GM21381 (cell line): ENCODE measurements at regions not wholly inside any gene's neighbourhood (a gene's known extent, or its start where the extent isn't known, plus 50 kb on each side); places are given as distances from the start of the nearest gene placed in this dataset.

Source experiments
- ATAC-seq: cut with Tn5 transposase; IDR thresholded peaks from one replicate; pipeline ENCODE4 v1.9.1; 2021; ENCODE audit warnings: mild to moderate bottlenecking, moderate library complexity; ENCODE audit not compliant: unreplicated experiment

DNA sequence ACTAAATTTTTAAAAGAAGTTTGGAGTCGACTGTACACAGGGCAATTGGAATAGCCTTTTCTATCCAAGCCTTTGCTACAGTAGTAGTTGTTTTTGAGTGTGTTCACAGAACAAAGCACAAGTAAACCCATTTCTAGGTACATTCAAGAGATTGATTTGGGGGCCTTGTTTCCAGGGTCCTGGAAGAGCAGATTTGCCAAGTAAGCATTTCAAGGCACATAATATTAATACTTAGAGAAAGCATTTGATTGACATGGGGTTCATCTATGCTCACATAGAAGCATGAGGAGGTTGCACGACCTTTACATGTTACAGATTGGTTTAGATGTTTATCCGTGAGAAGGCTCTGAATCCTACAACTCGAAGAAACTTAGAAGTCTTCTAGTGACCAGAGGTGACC lies 324.1 kb downstream of the MYCN start:
- no peak for ATAC-seq

DNA sequence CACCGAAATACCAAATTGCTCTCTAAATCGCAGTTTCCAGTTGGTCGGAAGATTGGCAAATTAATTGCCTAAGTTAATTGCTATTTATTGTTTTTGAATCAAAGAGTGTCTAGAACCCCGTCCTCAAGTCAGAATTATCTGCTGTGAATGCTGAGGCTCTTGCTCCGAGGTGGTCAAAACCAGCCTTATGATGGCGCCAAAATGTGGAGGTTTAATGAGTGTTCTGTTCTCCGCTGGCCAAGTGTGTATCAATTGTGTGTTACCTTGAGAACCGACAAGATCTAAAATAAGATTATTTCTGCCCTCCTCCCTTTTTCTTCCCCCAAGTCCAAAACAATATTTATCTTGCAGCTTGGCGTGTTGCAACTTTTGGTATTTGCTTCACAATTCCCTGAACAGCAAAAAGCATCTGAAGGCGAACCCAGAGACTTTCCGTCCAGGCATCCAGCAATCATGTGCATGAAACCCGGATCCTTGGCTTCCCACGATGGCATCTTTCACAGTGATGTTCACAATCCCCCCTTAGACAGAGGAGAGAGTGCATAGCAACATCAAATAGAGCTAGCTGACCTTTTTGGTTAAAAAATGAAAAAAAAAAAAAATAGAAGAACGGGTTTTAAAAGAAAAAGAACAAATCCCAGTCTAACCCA lies 323.0 kb downstream of the MYCN start:
- ATAC-seq: no peak

DNA sequence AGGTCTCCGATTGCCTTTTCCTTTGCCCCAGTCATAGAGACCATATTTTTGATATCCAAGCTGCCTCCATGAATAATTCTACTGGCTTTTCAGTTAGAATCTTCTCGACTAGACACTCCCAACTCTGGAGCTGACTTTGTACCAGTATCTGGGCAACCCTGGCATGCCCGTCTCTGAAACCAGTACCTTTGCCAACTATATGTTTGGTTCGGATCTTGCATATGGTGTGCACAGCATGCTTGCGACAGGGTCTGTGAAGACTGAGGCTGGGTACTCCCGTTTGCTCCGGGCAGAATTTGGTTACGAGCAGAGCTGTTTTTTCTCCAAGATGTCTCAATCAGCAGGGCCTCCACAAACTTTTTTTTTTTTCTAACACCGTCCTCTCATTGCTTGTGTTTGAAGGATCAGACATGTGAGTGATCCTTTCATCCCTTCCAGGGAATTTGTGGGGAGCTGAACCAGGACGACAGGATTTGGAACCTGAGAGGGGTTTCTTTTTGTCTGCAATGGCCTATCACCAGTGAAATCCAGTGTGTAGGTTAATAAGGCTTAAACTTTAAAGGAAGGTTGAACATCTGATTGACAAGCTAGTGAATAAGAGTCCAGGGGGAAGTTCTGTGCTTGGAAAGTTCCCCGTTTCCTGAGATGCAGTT lies 322.3 kb downstream of the MYCN start:
- ATAC-seq: no peak

DNA sequence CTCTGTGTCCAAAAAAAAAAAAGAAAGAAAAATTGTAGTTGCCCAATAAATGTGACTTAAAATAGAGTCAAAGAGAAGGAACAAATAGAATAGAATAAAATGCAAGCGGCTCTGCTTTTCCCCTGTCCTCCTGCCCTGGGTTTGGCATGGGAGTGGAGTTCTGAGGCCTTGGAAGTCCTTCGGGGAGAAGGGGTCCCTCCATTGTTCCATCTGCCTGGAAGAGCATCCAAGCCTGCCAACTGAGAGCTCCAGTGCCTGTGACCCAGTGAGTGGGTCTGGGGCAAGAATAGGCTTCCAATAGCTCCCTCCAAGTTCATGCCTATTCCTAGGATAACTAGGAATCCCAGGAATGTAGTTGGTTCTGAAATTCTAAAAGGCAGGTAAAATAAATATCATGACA lies 321.4 kb downstream of the MYCN start:
- ATAC-seq: no peak

DNA sequence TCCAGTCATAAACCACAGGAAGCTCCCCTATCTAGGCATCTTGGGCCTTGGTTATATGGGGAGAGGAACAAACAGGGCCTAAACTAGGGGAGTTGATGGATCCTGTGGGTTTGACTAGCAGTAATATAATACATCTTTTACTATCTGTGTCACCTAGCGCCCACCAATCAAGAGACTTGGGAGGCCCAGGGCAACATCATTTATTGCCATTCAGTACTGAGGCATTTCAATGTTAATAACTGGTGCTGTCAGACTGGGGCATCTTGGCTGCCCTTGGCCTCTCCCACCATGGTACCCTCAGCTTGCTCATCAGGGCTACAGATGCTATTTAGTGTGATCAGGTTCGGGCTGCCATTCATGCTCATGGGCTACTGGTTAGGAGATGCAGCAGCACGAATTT lies 320.7 kb downstream of the MYCN start:
- no peak for ATAC-seq

DNA sequence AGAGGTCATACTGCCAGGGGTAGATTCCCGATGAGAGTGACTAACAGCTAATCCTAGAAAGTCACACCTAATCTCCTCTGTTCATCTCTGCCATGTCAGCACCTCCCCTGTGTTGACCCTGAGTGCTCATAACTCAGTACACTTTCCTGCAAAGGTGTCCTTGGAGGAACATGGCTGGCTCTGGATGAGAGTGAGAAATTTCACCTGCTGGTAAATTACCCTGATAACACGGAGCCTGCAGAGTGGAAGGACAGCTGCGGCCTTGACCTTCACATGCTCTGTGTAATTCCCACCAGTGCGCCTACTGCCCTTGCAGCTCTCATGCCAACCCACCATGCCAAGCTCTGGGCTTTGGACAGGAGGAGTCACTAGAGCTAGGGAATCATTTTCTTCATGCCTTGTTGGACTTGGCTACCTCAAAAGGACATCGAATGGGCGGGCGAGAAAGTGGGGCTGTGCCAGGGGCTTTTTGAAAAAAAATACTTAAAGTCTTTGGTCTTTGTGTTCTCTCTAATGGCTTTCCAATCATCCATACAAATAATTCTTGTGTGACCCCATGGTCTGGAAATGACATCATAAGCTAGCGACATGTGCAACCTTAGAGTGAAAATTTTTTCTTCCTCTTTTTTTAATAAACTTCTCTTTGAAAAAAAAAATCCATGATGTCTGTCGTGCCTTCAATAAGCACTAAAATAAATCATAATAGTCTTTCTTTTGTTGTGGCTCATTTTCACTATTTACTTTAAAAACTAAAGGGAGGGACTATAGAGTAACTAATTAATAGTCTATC lies 319.9 kb downstream of the MYCN start:
- ATAC-seq: no peak

DNA sequence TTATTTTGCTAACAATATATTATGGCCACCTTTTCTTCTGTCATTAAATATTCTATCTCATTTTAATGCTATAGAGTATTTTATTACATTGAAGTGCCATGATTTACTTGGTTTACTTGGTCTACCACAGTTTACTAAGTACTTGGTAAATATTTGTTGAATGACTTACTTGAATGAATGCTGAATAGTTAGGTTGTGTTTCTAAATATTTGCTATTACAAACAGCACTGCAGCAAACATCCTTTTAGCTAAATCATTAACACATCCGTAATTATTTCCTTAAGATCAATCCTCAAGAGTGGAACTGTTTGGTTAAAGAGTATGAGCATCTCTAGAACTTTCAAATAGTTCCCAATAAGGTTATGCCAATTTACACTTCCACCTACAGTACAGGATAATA lies 318.7 kb downstream of the MYCN start:
- ATAC-seq: no peak

DNA sequence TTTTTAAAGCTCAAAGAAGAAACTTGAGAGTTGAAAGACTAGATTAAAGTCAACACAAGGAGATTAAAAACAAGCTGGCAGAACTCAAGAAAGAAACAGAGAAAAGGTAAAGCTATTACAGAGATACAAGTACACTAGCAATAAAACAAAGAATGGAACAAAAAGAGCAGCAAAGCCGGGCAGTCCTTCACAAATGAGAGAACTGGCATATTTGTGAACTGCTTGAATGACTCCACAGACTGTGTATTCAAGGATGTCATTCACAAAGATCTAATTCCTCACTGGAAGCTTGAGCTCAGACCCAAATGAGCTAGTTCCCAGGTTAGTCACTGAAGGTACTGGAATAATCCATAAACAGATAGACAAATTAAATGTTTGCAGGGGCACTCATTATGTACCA lies 318.0 kb downstream of the MYCN start:
- ATAC-seq: no peak

DNA sequence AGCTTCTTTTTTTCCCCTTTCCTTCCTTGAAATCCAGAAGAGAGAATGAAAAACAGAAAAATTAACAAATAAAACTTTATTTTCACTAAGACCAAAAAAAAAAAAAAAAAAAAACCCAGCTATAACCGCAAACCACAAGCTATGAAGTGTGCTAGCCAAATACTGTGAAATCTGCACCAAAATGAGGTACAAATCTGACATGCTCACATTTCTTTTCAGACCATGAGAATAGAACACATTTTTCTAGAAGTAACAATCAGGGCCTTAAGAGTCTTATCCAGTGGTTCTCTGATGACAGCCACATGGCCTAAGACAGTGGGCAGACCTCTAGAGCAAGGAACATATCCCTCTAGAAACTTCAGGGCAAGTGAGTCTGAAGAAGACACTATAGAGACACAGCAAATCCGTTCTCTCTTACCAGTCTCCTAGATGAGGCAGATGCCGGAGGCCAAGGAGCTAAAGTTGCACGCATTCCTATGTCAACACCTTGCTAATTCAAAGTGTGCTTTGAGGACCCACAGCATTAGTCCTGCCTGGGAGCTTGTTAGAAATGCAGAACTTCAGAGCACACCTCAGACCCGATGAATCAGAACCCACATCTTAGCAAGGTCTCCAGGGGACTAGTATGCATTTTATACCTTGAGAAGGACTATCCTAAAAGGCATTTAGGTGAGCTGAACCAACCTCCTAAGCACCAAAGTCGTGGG lies 317.1 kb downstream of the MYCN start:
- ATAC-seq: no peak

DNA sequence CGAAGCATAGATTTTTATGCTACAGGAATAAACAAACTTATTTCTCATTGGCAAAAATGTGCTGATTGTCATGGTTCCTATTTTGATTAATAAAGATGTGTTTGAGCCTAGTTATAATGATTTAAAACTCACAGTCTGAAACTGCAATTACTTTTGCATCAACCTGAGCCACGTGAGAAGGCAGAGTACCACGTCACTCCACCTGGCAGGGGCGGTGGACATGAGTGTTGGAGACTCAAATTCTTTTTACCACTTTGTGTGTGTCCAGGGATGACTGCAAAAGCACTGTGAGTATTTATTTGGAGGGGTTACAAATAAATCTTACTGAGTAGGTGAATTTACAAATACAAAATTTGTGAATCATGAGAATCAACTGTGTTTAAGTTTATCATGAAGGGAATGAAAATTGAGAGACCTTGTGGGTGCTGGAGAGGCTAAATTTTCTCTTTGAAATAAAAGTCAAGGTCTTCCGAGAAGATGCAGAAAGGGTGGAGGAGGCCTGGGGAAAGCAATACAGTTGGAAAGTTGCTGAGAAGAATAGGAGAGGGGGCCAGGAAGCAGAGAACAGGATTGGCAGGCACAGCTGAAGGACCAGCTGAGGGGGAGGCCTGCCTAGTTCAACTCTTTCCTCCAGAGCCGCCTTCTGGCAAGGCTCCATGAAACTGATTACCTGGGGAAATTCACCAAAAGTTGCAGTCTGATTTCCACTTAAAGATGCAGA lies 316.4 kb downstream of the MYCN start:
- ATAC-seq: no peak

DNA sequence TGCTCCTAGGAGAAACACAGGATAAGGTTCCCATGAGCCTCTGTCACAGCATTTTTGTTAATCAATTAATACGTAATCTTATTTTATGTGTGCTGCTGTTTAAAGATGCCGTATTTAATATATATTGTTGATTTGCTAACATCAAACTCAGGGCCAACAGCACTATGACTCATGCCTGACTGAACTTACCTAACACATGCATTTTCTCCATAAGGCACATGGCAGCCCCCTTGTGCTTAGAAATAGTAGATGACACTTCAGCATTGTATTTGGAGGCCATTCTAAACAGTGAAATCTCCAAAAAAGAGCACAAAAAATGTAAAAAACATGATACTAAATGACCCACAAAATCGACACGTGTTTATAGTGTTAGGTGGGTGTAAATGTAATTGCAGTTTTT lies 314.8 kb downstream of the MYCN start:
- no peak for ATAC-seq

DNA sequence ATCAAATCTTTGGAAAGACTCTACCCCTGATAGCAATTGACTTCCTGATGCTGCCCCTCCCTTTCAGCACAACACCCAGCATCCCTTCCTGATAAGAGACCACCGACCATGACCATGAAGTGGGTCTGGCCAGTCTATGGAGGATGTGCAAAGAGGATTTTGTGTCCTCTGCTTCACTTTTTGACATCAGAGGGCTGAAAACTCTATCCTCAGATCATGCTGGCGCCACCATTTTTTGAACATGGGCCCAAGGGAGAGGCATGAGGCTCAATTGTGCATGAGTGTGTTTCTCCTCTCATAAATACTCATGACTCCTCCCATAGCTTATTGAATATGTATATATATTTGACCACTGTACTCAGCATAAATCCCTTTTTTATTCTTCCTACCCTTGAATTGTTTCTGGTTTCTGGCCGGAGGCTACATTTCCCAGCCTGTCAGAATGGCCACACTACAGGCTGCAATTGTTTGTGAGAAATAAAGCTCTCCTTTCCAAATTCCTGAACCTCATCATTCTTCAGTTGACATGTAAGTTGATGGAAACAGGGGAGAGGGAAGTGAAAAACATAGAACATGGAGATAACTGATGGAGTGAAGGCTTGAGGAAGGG lies 314.1 kb downstream of the MYCN start:
- ATAC-seq: no peak

DNA sequence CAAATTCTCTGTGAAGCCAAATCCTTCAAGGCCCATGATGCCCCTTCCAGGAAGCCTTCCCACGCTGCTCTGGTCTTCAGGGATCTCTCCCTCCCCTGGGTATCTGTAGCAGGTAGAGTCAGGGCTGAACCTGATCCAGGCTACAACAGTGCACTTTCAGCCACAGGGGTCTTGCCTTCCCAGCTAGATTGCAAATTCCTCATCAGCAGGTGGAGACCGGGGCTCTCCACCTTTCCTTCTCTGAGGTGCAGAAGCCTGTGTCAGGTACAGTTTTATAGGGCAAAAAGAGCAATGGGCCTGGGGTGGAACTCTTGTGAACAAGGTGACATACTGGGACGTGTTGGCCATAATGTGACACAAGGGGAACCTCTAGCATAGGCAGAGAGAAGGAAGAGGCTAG lies 312.9 kb downstream of the MYCN start:
- ATAC-seq: no peak

DNA sequence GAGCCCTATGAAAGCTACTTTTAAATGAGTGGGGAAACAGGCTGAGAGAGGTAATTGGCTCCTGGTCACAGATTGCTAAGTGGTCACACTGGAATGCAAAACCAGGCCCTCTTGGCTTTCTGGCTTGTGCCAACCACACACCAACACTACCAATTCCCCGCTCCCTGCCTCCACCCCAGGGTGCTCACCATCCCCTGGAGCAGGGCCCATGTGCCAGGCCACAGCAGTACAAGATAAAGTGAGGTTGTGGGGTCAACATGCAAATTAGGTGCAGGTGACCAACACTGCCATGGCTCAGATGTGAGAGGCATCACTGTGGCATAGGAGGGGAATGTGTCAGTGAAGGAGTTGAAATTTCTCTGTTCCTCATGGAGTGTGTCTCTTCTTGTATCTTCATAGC lies 312.5 kb downstream of the MYCN start:
- ATAC-seq: no peak

DNA sequence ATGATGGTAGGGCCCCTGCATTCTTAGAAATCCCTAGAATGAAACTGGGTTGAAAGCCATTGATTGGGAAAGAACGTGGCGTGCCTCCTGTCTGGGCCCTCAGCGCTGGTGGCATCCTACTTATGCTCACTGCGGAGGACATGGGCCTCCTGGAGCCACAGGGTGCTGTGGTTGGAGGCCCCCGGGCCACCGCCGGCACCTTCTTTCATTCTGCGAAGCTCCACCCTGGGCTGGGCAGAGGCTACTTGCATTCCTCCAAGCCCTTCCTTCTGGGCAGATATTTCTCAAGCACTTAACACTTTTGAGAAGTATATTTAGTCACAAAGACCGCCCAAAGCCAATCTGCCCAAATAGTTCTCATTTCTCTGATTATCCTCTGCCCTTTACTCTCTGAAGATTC lies 311.9 kb downstream of the MYCN start:
- ATAC-seq: no peak

DNA sequence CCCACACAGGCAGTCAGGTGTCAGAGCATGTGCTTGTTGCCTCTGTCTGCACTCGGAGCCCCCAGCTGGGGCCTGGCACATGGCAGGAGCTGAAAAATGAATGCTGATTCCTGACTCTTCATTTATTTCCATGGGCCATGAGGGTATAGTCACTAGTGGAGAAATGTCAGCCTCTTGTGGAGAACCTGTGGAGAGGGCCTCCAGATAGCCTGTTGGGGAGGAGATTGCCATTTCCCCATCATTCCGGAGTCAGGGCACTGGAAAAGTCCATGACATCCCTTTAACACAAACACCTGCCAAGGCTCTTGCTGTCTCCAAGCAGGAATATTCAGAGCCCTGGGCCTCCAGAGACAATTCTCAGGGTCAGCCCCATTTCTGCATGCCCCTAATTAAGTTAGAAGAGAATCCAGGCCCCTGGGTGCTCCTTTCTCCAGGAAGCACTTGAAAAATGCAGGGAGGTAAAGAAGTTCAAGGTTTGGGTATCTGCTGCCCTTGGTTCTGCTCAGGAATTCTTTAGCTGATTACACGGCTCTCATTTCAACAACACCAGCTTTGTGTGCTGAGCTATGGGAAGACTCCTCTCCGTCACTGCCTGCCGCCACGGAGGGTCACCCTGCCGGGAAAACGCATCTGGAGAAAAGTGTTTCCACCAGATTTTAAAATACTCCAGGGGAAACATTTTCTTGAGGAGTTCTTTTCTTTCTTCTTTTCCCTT lies 311.3 kb downstream of the MYCN start:
- ATAC-seq: no peak

DNA sequence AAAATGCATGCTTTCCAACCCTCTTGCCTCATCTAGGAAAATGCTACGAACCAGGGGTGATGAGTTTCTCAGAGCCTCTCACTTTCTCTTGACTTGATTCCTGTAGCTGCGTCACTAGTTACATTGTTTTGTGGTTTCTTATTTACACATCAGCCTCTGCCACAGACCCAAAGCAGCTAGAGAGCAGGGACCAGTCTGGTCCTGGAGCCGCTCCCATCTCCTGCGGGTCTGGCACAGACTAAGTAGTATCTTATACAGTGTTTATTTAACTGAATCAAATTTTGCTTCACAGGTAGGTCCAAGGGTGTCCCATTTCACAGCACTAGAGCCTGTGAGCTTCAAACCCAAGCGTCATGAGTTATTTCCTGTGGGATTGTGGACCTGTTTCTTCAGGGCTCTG lies 310.5 kb downstream of the MYCN start:
- no peak for ATAC-seq

DNA sequence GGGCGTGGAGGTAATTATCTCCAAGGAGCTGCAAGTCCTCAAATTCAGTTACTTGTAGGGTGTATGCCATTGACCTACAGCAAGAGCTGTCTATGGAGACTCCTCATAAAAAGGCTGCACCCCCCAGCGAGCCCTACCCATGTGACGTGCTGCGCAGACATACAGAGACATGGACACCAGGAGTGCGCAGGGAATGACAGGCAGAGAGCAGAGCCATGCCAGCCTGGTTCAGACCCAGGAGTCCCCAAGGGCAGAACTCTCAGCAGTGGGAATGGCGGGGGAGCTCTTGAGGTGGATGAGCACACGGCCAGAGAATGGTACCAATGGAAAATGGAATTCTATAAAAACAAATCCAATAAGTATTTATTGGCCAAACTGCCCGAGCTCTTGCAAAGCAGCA lies 310.1 kb downstream of the MYCN start:
- ATAC-seq: no peak

DNA sequence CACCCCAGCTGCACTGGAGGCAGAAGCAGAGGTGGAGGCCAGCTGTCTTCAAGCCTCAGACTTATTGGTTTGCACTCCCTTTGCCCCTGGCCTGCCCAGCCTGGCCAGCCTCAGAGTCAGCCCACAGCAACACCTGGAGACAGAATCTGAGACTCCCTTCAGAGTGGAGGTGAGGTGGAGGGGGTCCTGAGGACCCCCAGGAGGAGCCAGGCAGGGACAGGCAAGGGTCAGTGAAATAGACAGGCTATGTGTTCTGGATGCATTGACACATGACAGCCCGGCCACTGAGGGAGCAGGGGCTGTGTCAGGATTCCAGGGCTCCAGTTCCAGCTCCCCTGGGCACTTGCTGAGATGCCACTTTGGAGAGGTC lies 309.7 kb downstream of the MYCN start:
- no peak for ATAC-seq
